ENCODE measurements at regions not wholly inside any gene's neighbourhood (a gene's known extent, or its start where the extent isn't known, plus 50 kb on each side); places are given as distances from the start of the nearest gene placed in this dataset.

DNA sequence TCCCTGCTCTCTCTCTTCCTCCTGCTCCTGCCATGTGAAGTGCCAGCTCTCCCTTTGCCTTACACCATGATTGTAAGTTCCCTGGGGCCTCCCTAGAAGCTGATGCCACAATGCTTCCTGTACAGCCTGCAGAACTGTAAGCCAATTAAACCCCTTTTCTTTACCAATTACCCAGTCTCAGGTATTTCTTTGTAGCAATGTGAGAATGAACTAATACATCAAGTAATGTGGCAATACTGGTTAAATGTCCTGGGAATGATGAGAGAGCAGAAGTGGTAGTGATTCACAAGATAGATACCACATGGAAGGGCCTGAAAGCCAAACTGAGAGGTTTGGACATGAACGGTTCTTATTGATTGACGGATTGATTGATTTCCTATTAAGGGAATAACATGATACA, 62.6 kb upstream of the IL12B start:
- no peak for DNase-seq (ENCODE audit: low spot score)
- Histone ChIP-seq H3K36me3 (ENCODE audit: control insufficient read depth in 4 of 4, insufficient read depth in 3 of 4, low read depth in 1 of 4, low read length in 3 of 4) (no peaks in the 10 kb centered on the region), H3K4me3 (ENCODE audit: low read depth in 1 of 3, low read length in 3 of 3) (no peak overlapping the region), H3K4me1 (ENCODE audit: control insufficient read depth in 4 of 4, insufficient read depth in 4 of 4, low read length in 3 of 4) (no peaks in the 10 kb centered on the region), H3K27me3 (ENCODE audit: control insufficient read depth in 4 of 4, insufficient read depth in 4 of 4, low read length in 3 of 4) (peaks cover 0 to 3% (median 0%) of the 10 kb centered on the region in 4 donors), H3K9ac (ENCODE audit: low read depth in 1 of 2, low read length in 2 of 2) (no peak overlapping the region), H3K9me3 (ENCODE audit: control insufficient read depth in 4 of 4, low read length in 3 of 4) (no peaks in the 10 kb centered on the region), H3K27ac (ENCODE audit: low read depth in 1 of 2, low read length in 2 of 2) (no peak overlapping the region)
- TF ChIP-seq FOXA1 (IDR thresholded peaks at IDR 0.05): no peak
- TF ChIP-seq NR2F2 (IDR thresholded peaks at IDR 0.05): no peak
- TF ChIP-seq, protein P1, sequence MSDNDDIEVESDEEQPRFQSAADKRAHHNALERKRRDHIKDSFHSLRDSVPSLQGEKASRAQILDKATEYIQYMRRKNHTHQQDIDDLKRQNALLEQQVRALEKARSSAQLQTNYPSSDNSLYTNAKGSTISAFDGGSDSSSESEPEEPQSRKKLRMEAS (IDR thresholded peaks at IDR 0.05): no peak
- TF ChIP-seq, protein P2, sequence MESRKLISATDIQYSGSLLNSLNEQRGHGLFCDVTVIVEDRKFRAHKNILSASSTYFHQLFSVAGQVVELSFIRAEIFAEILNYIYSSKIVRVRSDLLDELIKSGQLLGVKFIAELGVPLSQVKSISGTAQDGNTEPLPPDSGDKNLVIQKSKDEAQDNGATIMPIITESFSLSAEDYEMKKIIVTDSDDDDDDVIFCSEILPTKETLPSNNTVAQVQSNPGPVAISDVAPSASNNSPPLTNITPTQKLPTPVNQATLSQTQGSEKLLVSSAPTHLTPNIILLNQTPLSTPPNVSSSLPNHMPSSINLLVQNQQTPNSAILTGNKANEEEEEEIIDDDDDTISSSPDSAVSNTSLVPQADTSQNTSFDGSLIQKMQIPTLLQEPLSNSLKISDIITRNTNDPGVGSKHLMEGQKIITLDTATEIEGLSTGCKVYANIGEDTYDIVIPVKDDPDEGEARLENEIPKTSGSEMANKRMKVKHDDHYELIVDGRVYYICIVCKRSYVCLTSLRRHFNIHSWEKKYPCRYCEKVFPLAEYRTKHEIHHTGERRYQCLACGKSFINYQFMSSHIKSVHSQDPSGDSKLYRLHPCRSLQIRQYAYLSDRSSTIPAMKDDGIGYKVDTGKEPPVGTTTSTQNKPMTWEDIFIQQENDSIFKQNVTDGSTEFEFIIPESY (IDR thresholded peaks at IDR 0.05): no peak
- TF ChIP-seq YY1 (IDR thresholded peaks at IDR 0.05): no peak
- TF ChIP-seq, protein P3, sequence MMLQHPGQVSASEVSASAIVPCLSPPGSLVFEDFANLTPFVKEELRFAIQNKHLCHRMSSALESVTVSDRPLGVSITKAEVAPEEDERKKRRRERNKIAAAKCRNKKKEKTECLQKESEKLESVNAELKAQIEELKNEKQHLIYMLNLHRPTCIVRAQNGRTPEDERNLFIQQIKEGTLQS (IDR thresholded peaks at IDR 0.05): no peak
- no peak for TF ChIP-seq HNF4A (conservative IDR thresholded peaks at IDR 0.05)
- no peak for TF ChIP-seq RXRA (IDR thresholded peaks at IDR 0.05)
- TF ChIP-seq JUND (IDR thresholded peaks at IDR 0.05): no peak
- TF ChIP-seq RAD21 (IDR thresholded peaks at IDR 0.05): no peak
- TF ChIP-seq, protein P4, sequence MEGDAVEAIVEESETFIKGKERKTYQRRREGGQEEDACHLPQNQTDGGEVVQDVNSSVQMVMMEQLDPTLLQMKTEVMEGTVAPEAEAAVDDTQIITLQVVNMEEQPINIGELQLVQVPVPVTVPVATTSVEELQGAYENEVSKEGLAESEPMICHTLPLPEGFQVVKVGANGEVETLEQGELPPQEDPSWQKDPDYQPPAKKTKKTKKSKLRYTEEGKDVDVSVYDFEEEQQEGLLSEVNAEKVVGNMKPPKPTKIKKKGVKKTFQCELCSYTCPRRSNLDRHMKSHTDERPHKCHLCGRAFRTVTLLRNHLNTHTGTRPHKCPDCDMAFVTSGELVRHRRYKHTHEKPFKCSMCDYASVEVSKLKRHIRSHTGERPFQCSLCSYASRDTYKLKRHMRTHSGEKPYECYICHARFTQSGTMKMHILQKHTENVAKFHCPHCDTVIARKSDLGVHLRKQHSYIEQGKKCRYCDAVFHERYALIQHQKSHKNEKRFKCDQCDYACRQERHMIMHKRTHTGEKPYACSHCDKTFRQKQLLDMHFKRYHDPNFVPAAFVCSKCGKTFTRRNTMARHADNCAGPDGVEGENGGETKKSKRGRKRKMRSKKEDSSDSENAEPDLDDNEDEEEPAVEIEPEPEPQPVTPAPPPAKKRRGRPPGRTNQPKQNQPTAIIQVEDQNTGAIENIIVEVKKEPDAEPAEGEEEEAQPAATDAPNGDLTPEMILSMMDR (IDR thresholded peaks at IDR 0.05; ENCODE audit: low read depth, low read length, missing input control): no peak
- no peak for TF ChIP-seq SP1 (IDR thresholded peaks at IDR 0.05)
- TF ChIP-seq HNF4G (IDR thresholded peaks at IDR 0.05): no peak
- 69% methylated on average over 2 of the region's 2 CpGs for WGBS

DNA sequence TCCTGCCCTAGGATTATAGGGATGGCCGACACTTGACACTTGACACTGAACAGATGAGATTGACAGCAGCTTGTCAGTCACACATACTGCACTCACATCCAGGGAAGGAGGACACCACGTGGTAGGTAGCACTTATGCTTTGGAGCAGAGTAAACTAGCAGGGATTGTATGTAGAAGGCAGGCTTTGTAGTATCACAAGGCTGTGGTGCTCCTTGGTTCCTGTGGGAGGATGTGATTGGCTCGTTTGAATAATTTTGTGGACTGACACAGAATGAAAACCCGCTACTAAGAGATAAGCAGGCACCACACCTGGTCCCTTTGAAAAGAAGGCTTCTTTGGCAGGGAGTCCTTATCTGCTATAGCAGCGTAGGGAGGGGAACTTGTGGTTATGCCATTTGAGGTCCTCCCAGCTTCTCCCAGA, 63.6 kb upstream of the IL12B start:
- Histone ChIP-seq H3K4me3 (ENCODE audit: low read depth in 1 of 3, low read length in 3 of 3) (no peak overlapping the region), H3K9me3 (ENCODE audit: control insufficient read depth in 4 of 4, low read length in 3 of 4) (no peaks in the 10 kb centered on the region), H3K4me1 (ENCODE audit: control insufficient read depth in 4 of 4, insufficient read depth in 4 of 4, low read length in 3 of 4) (no peaks in the 10 kb centered on the region), H3K9ac (ENCODE audit: low read depth in 1 of 2, low read length in 2 of 2) (no peak overlapping the region), H3K36me3 (ENCODE audit: control insufficient read depth in 4 of 4, insufficient read depth in 3 of 4, low read depth in 1 of 4, low read length in 3 of 4) (no peaks in the 10 kb centered on the region), H3K27ac (ENCODE audit: low read depth in 1 of 2, low read length in 2 of 2) (no peak overlapping the region), H3K27me3 (ENCODE audit: control insufficient read depth in 4 of 4, insufficient read depth in 4 of 4, low read length in 3 of 4) (peaks cover 0 to 3% (median 0%) of the 10 kb centered on the region in 4 donors)
- DNase-seq (ENCODE audit: low spot score): no peak
- TF ChIP-seq SP1 (IDR thresholded peaks at IDR 0.05) (no peak), FOXA1 (IDR thresholded peaks at IDR 0.05) (no peak), HNF4G (IDR thresholded peaks at IDR 0.05) (no peak), NR2F2 (IDR thresholded peaks at IDR 0.05) (no peak), GABPA (IDR thresholded peaks at IDR 0.05 in 1 of 2, conservative IDR thresholded peaks at IDR 0.05 in 1 of 2) (no peak), RAD21 (IDR thresholded peaks at IDR 0.05) (no peak), JUND (IDR thresholded peaks at IDR 0.05) (no peak), YY1 (IDR thresholded peaks at IDR 0.05) (no peak), TAF1 (conservative IDR thresholded peaks at IDR 0.05) (no peak), HNF4A (conservative IDR thresholded peaks at IDR 0.05) (no peak), RXRA (IDR thresholded peaks at IDR 0.05) (no peak), FOXA2 (IDR thresholded peaks at IDR 0.05) (no peak), EGR1 (IDR thresholded peaks at IDR 0.05; ENCODE audit: low read depth in 2 of 2) (no peak)
- TF ChIP-seq, protein P4 (IDR thresholded peaks at IDR 0.05; ENCODE audit: low read depth, low read length, missing input control): no peak
- TF ChIP-seq, protein P1 (IDR thresholded peaks at IDR 0.05): no peak
- TF ChIP-seq, protein P5, sequence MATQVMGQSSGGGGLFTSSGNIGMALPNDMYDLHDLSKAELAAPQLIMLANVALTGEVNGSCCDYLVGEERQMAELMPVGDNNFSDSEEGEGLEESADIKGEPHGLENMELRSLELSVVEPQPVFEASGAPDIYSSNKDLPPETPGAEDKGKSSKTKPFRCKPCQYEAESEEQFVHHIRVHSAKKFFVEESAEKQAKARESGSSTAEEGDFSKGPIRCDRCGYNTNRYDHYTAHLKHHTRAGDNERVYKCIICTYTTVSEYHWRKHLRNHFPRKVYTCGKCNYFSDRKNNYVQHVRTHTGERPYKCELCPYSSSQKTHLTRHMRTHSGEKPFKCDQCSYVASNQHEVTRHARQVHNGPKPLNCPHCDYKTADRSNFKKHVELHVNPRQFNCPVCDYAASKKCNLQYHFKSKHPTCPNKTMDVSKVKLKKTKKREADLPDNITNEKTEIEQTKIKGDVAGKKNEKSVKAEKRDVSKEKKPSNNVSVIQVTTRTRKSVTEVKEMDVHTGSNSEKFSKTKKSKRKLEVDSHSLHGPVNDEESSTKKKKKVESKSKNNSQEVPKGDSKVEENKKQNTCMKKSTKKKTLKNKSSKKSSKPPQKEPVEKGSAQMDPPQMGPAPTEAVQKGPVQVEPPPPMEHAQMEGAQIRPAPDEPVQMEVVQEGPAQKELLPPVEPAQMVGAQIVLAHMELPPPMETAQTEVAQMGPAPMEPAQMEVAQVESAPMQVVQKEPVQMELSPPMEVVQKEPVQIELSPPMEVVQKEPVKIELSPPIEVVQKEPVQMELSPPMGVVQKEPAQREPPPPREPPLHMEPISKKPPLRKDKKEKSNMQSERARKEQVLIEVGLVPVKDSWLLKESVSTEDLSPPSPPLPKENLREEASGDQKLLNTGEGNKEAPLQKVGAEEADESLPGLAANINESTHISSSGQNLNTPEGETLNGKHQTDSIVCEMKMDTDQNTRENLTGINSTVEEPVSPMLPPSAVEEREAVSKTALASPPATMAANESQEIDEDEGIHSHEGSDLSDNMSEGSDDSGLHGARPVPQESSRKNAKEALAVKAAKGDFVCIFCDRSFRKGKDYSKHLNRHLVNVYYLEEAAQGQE (IDR thresholded peaks at IDR 0.05): no peak
- TF ChIP-seq, protein P2 (IDR thresholded peaks at IDR 0.05): no peak
- TF ChIP-seq, protein P3 (IDR thresholded peaks at IDR 0.05): no peak
- WGBS: 41% methylated on average over 5 of the region's 5 CpGs
